B cell (primary cell): ENCODE measurements at regions not wholly inside any gene's neighbourhood (a gene's known extent, or its start where the extent isn't known, plus 50 kb on each side); places are given as distances from the start of the nearest gene placed in this dataset.

Experiments used
- ATAC-seq: fragments of 200-7000 bp; cut with Tn5 transposase; one replicate; pipeline ENCODE4 v1.10.0; 2021; ENCODE audit warnings: low read depth, mild to moderate bottlenecking, moderate number of reproducible peaks, moderate library complexity
- CTCF ChIA-PET: fragments of 350-600 bp; sonication (Branson Sonifier 250); formaldehyde crosslinking; loops from one replicate; lab custom pipeline; 2021; ENCODE audit warnings: antibody characterized with exemption, inconsistent platforms; lab: Charles Lee
- POLR2A ChIA-PET: fragments of 350-600 bp; sonication (Branson Sonifier 250); formaldehyde crosslinking; loops from one replicate; lab custom pipeline; 2021; ENCODE audit warnings: antibody characterized with exemption; lab: Charles Lee
- DNase-seq: peaks from one replicate; pipeline ENCODE4 v3.0.0; 2013
- H2AFZ ChIP-seq: 2 replicates; pipeline ENCODE4 v1.6.1; 2012; ENCODE audit warnings: mild to moderate bottlenecking, low read depth, low read length; ENCODE audit not compliant: insufficient read depth, poor library complexity, severe bottlenecking
- H3K27ac ChIP-seq, 2 donors: 1 replicate in 1 of 2; 2 replicates in 1 of 2; pipeline ENCODE4 v1.5.1; 2012 to 2013; ENCODE audit warnings: low read length in 2 of 2, mild to moderate bottlenecking in 2 of 2, moderate library complexity in 1 of 2
- H3K27me3 ChIP-seq, 4 experiments: fragments of 200-600 bp in 1 of 4; sonication (generic) in 1 of 4; replicated peaks in 1 of 4; 1 replicate in 2 of 4; 2 replicates in 2 of 4; pipeline versions ENCODE4 v1.6.1 to v1.7.0; 2013 to 2016; ENCODE audit warnings: low read length in 3 of 4, mild to moderate bottlenecking in 2 of 4, mixed read lengths in 1 of 4, moderate library complexity in 1 of 4; ENCODE audit not compliant: insufficient read depth in 4 of 4, control insufficient read depth in 3 of 4; ENCODE audit errors: control extremely low read depth in 1 of 4
- H3K36me3 ChIP-seq, 2 experiments: replicated peaks in 1 of 2; 1 replicate in 1 of 2; 2 replicates in 1 of 2; pipeline versions ENCODE4 v1.6.1 to v1.7.1; 2013; ENCODE audit warnings: low read length in 1 of 2; ENCODE audit not compliant: insufficient read depth in 2 of 2, control insufficient read depth in 1 of 2; ENCODE audit errors: control extremely low read depth in 1 of 2, extremely low read depth in 1 of 2
- H3K4me1 ChIP-seq, 2 donors: fragments of 200-600 bp in 1 of 2; sonication (generic) in 1 of 2; 1 replicate in 1 of 2; 2 replicates in 1 of 2; pipeline versions ENCODE4 v1.5.1 to v1.6.1; 2013 to 2017; ENCODE audit warnings: low read length in 2 of 2; ENCODE audit not compliant: control insufficient read depth in 2 of 2, insufficient read depth in 2 of 2
- H3K4me2 ChIP-seq: replicated peaks from 2 replicates; pipeline ENCODE3; 2012; ENCODE audit warnings: mild to moderate bottlenecking, low read depth, low read length; ENCODE audit not compliant: poor library complexity, severe bottlenecking
- H3K4me3 ChIP-seq, 5 experiments: fragments of 200-600 bp in 1 of 5; sonication (generic) in 1 of 5; 1 replicate in 3 of 5; 2 replicates in 2 of 5; pipeline versions ENCODE4 v1.5.1 to v1.7.0; 2011 to 2016; ENCODE audit warnings: low read length in 4 of 5, mild to moderate bottlenecking in 4 of 5, low read depth in 2 of 5, control low read depth in 1 of 5, moderate library complexity in 1 of 5; ENCODE audit not compliant: insufficient read depth in 1 of 5; ENCODE audit errors: control extremely low read depth in 1 of 5, extremely low read depth in 1 of 5
- H3K79me2 ChIP-seq: fragments of 200-600 bp; sonication (generic); one replicate; pipeline ENCODE4 v1.6.0; 2016; ENCODE audit warnings: low read length; ENCODE audit not compliant: control insufficient read depth, insufficient read depth
- H3K9ac ChIP-seq: fragments of 200-600 bp; sonication (generic); 2 replicates; pipeline ENCODE4 v1.6.1; 2017; ENCODE audit warnings: mild to moderate bottlenecking, low read length, moderate library complexity
- H3K9me3 ChIP-seq, 3 donors: one replicate each; pipeline versions ENCODE4 v1.6.1 to v1.7.1; 2013; ENCODE audit warnings: low read length in 2 of 3; ENCODE audit not compliant: control insufficient read depth in 2 of 3, insufficient read depth in 1 of 3; ENCODE audit errors: control extremely low read depth in 1 of 3
- H4K20me1 ChIP-seq: 2 replicates; pipeline ENCODE4 v1.6.0; 2012; ENCODE audit warnings: mild to moderate bottlenecking, low read length; ENCODE audit not compliant: insufficient read depth, control insufficient read depth, poor library complexity, severe bottlenecking
- H3K27ac Mint-ChIP-seq: one replicate; pipeline ENCODE4 v1.8.0; 2021; ENCODE audit warnings: mixed read lengths
- H3K27me3 Mint-ChIP-seq: one replicate; pipeline ENCODE4 v1.8.0; 2021; ENCODE audit warnings: mixed read lengths
- H3K4me1 Mint-ChIP-seq: one replicate; pipeline ENCODE4 v1.8.0; 2021; ENCODE audit warnings: mixed read lengths
- H3K4me3 Mint-ChIP-seq: one replicate; pipeline ENCODE4 v1.8.0; 2021; ENCODE audit warnings: mixed read lengths
- H3K9me3 Mint-ChIP-seq: one replicate; pipeline ENCODE4 v1.8.0; 2022; ENCODE audit warnings: mixed read lengths; ENCODE audit not compliant: insufficient read depth
- CTCF ChIP-seq: fragments of 200-600 bp; IDR thresholded peaks from one replicate; pipeline ENCODE4 v1.8.0; 2022; ENCODE audit warnings: antibody characterized with exemption, mild to moderate bottlenecking
- EZH2 ChIP-seq: IDR thresholded peaks from 2 replicates; pipeline ENCODE4 v1.6.1; 2012; ENCODE audit warnings: borderline replicate concordance, low read depth, mild to moderate bottlenecking, moderate library complexity, low read length; ENCODE audit not compliant: insufficient read depth, poor library complexity, severe bottlenecking
- WGBS: methylation state at CpG from one replicate; pipeline ENCODE4 v1.1.5; 2013; ENCODE audit warnings: missing lambda C conversion rate; ENCODE audit not compliant: insufficient coverage; 5-methylcytosine and 5-hydroxymethylcytosine counted together
- intact Hi-C: fragments of 100-400 bp; cut with micrococcal nuclease; formaldehyde crosslinking; loops from one replicate; pipeline ENCODE4 v1.10.0; 2022

DNA sequence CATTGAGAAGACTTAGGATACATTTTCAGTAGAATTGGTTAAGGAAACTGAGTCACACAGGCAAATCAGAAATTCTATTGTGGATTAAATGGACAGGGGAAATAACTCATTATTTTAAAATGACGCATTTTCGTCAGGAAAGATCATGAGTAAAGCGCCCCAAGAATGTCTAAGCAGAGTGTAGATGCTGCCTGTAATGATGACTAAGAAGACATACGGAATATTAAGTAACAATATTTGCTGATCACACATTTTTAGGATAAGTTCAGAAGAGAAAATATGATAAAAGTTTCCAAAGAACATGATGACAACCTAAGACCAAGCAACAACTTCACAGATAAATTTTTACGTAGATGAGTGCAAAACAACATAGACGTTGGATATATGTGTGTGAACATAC, 596.3 kb upstream of the TENM3 start:
- Histone ChIP-seq H3K4me1 (no peaks in the 10 kb centered on the region), H4K20me1 (no peaks in the 10 kb centered on the region), H3K9me3 (peaks cover 0 to 3% (median 0%) of the 10 kb centered on the region in 3 donors), H3K27me3 (no peaks in the 10 kb centered on the region), H3K27ac (no peak overlapping the region), H3K79me2 (no peaks in the 10 kb centered on the region), H2AFZ (no peak overlapping the region), H3K4me2 (no peak overlapping the region), H3K4me3 (no peak overlapping the region), H3K36me3 (no peaks in the 10 kb centered on the region), H3K9ac (no peak overlapping the region)
- Mint-ChIP-seq H3K9me3 (peaks cover 2% of the 10 kb centered on the region), H3K4me1 (no peaks in the 10 kb centered on the region), H3K27me3 (no peaks in the 10 kb centered on the region), H3K27ac (no peak overlapping the region), H3K4me3 (no peak overlapping the region)
- intact Hi-C loops, result no loop called here
- no peak for ATAC-seq
- DNase-seq, result no peak
- TF ChIP-seq EZH2 (no peak), CTCF (no peak)
- no CpG with 5 or more reads among the region's 6 CpGs for WGBS
- POLR2A ChIA-PET, result no interaction called here
- CTCF ChIA-PET, result no interaction called here

DNA sequence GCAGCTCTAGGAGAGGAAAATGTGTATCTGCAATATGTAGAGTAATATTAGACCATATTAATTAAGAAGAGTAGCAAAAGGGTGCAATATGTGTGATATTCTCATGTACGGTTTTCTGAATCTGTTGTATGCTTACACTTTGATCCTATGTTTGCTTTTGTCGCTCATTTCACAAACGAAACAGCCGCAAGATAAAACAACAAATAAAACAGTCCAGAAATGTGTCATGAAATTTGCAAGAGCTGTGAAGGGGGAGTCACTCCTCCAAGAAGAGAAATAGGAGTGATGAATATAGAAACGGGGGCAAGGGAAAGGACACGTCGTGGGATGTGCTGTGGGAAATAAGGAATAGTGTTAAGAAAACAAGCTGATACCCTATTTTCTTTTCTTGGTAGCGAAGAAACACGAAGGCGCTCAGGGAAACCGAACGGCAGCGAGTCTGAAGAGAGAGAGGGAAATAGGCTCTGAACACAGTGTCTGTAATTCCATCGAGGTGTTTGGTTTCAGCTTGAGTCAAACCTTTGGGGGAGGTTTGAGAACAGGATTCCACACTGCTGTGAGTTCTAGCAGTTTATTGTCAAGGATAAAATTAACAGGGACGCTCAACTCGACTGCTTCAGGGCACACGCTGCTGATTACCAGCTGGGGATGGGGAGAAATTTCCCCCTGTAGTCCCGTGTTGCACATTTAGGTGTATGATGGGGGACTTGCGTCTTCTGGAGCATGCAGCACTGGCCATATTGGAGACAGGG, 595.6 kb upstream of the TENM3 start:
- no peak overlapping the region for H3K9ac ChIP-seq
- H3K4me3 ChIP-seq, result no peak overlapping the region
- no peaks in the 10 kb centered on the region for H3K27me3 ChIP-seq
- H4K20me1 ChIP-seq, result no peaks in the 10 kb centered on the region
- H3K9me3 ChIP-seq, result peaks cover 0 to 3% (median 0%) of the 10 kb centered on the region in 3 donors
- no peaks in the 10 kb centered on the region for H3K4me1 ChIP-seq
- ChIA-PET POLR2A (no interaction called here), CTCF (no interaction called here)
- no peak overlapping the region for H3K4me3 Mint-ChIP-seq
- ATAC-seq (no peak), DNase-seq (no peak)
- TF ChIP-seq EZH2, result no peak
- no peak for TF ChIP-seq CTCF
- no peak overlapping the region for H3K4me2 ChIP-seq
- no peaks in the 10 kb centered on the region for H3K79me2 ChIP-seq
- no peaks in the 10 kb centered on the region for H3K36me3 ChIP-seq
- H2AFZ ChIP-seq, result no peak overlapping the region
- H3K9me3 Mint-ChIP-seq, result peaks cover 3% of the 10 kb centered on the region
- no peaks in the 10 kb centered on the region for H3K4me1 Mint-ChIP-seq
- no peak overlapping the region for H3K27ac Mint-ChIP-seq
- H3K27me3 Mint-ChIP-seq, result no peaks in the 10 kb centered on the region
- WGBS, result 72% methylated on average over 15 of the region's 19 CpGs
- intact Hi-C loops, result no loop called here
- no peak overlapping the region for H3K27ac ChIP-seq
